Keratinocyte (primary cell): ENCODE measurements at regions not wholly inside any gene's neighbourhood (a gene's known extent, or its start where the extent isn't known, plus 50 kb on each side); places are given as distances from the start of the nearest gene placed in this dataset.

ENCODE experiments used
- EZH2 ChIP-seq: IDR thresholded peaks from one replicate; pipeline ENCODE4 v1.6.1; 2012; ENCODE audit warnings: inconsistent platforms, mild to moderate bottlenecking, low read length, moderate library complexity
- TF ChIP-seq, protein P1 (sequence below), 3 experiments: IDR thresholded peaks in 1 of 3; conservative IDR thresholded peaks in 1 of 3; optimal IDR thresholded peaks in 1 of 3; 2 replicates in 2 of 3; 3 replicates in 1 of 3; pipeline versions ENCODE3 to v1.5.1; 2011; ENCODE audit warnings: low read length in 3 of 3, mild to moderate bottlenecking in 3 of 3, moderate library complexity in 2 of 3, control low read depth in 1 of 3, inconsistent platforms in 1 of 3; ENCODE audit not compliant: insufficient read depth in 2 of 3; ENCODE audit errors: extremely low read depth in 1 of 3

DNA sequence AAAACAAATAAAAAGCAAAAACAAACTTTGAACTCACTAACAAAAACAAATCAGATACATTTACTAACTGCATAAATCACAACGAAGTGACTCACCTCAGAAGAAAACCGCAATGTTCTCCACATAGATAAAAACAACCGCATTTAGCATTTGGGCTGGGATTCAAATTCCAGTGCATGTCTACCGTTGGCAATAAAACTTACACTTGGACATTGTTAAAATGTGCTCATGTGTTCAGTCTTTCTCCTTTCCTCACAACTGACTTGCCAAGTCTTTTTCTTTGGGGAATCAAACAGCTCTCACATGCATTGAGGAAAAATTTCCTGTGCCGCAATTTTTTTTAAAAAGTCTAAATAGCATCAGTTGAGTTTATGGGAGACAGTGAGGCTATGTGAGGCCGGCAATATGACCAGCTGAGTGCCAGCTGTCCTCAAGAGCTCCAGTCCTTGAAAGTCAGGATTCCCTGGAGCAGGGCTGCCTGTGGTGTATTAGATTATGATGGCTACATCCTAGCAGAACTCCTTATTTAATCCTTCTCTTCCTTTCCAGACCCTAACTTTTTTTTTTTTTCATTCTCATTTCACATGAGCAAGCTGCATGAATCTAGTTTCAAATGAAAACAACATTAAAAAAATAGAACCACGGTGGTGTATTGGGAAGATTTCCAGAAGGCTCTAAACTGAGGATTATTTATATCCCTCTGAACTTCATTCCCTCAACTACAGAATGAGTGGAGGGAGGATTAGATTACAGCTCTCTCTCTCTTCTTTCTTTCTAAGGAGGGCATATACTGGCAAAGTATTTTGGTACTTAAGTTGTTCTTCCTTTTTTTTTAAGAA is 70.2 kb upstream of the MEIS1 start:
- TF ChIP-seq, protein P1, sequence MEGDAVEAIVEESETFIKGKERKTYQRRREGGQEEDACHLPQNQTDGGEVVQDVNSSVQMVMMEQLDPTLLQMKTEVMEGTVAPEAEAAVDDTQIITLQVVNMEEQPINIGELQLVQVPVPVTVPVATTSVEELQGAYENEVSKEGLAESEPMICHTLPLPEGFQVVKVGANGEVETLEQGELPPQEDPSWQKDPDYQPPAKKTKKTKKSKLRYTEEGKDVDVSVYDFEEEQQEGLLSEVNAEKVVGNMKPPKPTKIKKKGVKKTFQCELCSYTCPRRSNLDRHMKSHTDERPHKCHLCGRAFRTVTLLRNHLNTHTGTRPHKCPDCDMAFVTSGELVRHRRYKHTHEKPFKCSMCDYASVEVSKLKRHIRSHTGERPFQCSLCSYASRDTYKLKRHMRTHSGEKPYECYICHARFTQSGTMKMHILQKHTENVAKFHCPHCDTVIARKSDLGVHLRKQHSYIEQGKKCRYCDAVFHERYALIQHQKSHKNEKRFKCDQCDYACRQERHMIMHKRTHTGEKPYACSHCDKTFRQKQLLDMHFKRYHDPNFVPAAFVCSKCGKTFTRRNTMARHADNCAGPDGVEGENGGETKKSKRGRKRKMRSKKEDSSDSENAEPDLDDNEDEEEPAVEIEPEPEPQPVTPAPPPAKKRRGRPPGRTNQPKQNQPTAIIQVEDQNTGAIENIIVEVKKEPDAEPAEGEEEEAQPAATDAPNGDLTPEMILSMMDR (optimal IDR thresholded peaks at IDR 0.05 in 1 of 3, IDR thresholded peaks at IDR 0.05 in 1 of 3, conservative IDR thresholded peaks at IDR 0.05 in 1 of 3; ENCODE audit: extremely low read depth in 1 of 3, insufficient read depth in 2 of 3, low read length in 3 of 3): no peak
- TF ChIP-seq EZH2: no peak
